ENCODE measurements at regions not wholly inside any gene's neighbourhood (a gene's known extent, or its start where the extent isn't known, plus 50 kb on each side); places are given as distances from the start of the nearest gene placed in this dataset.

- H3K27me3 Mint-ChIP-seq, result no peaks in the 10 kb centered on the region
- DNase-seq, result no peak
- H3K27ac Mint-ChIP-seq, result no peak overlapping the region
- no peaks in the 10 kb centered on the region for H3K4me1 ChIP-seq (ENCODE audit: insufficient read depth, low read length)
- intact Hi-C loops (cut with DNase I, micrococcal nuclease), result no loop called here
- no peaks in the 10 kb centered on the region for H3K36me3 Mint-ChIP-seq (ENCODE audit: low read depth)
- H3K27me3 ChIP-seq (ENCODE audit: control insufficient read depth in 1 of 2, insufficient read depth in 2 of 2, low read length in 2 of 2), result no peaks in the 10 kb centered on the region
- TF ChIP-seq CTCF (IDR thresholded peaks at IDR 0.05), result no peak
- no peak for ATAC-seq (ENCODE audit: poor library complexity)
- peaks cover 0 to 4% of the 10 kb centered on the region in 2 experiments for H3K9me3 ChIP-seq (ENCODE audit: control insufficient read depth in 1 of 2, insufficient read depth in 1 of 2, low read length in 2 of 2)
- H3K9me3 Mint-ChIP-seq, result no peaks in the 10 kb centered on the region
- no peak overlapping the region for H3K27ac ChIP-seq (ENCODE audit: low read depth in 1 of 2, low read length in 2 of 2)
- ChIA-PET POLR2A (no interaction called here), CTCF (no interaction called here)
- no peak overlapping the region for H3K4me3 ChIP-seq (ENCODE audit: low read length)
- no peaks in the 10 kb centered on the region for H3K36me3 ChIP-seq (ENCODE audit: insufficient read depth, low read length)
- H3K4me3 Mint-ChIP-seq, result no peak overlapping the region
- no peaks in the 10 kb centered on the region for H3K4me1 Mint-ChIP-seq (ENCODE audit: low read depth)
Observed at GRCh38 chr18:43917520-43917919, 640.2 kb upstream of the SYT4 start.

DNA sequence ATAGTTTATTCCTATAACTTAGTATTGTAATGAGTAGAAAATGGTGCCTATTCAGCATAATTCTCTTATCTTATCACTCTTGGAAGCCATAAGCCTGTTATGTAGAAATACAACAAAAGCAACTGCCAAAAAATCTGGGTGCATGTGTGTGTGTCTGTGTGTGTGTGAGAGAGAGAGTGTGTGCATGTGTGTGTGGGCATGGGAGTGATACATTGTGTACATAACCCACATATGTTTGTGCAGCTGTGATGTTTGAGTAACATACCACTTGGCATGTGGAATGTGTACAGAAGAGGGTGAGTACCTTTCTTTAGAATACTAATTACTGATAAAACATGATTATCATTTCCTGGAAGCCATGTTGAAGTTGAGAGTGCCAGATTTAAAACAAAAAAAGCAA is 642.3 kb upstream of the SYT4 start:
- POLR2A ChIA-PET, result no interaction called here

DNA sequence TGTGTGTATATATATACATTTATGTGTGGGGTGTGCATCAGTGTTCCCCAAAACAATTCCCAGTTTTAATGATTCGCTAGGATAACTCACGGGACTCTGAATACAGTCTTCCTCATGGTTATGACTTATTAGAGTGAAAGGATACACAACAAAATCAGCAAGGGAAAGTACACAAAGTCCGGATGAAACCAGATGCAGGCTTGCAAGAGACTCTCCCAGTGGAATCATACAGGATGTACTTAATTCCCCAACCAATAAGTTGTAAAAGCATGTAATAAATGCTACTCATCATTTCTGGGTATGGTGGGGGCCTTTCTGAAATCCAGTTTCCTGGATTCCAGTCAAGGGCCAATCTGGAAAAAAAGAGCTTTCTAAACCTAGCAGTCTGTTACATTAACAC is 654.1 kb upstream of the SYT4 start:
- H3K27me3 ChIP-seq (ENCODE audit: control insufficient read depth in 1 of 2, insufficient read depth in 2 of 2, low read length in 2 of 2), result no peaks in the 10 kb centered on the region
- H3K4me3 Mint-ChIP-seq, result no peak overlapping the region
- ATAC-seq (ENCODE audit: poor library complexity) (no peak), DNase-seq (no peak)
- H3K4me3 ChIP-seq (ENCODE audit: low read length), result no peak overlapping the region
- no peaks in the 10 kb centered on the region for H3K27me3 Mint-ChIP-seq
- no peak for TF ChIP-seq CTCF (IDR thresholded peaks at IDR 0.05)
- H3K4me1 ChIP-seq (ENCODE audit: insufficient read depth, low read length), result no peaks in the 10 kb centered on the region
- ChIA-PET POLR2A (no interaction called here), CTCF (no interaction called here)
- no peaks in the 10 kb centered on the region for H3K9me3 Mint-ChIP-seq
- H3K27ac Mint-ChIP-seq, result no peak overlapping the region
- H3K36me3 ChIP-seq (ENCODE audit: insufficient read depth, low read length), result no peaks in the 10 kb centered on the region
- no peaks in the 10 kb centered on the region for H3K4me1 Mint-ChIP-seq (ENCODE audit: low read depth)
- H3K27ac ChIP-seq (ENCODE audit: low read depth in 1 of 2, low read length in 2 of 2), result no peak overlapping the region
- H3K36me3 Mint-ChIP-seq (ENCODE audit: low read depth), result no peaks in the 10 kb centered on the region
- intact Hi-C loops (cut with DNase I, micrococcal nuclease), result no loop called here
- H3K9me3 ChIP-seq (ENCODE audit: control insufficient read depth in 1 of 2, insufficient read depth in 1 of 2, low read length in 2 of 2), result no peaks in the 10 kb centered on the region

More for the DNA sequence above, 642.3 kb upstream of the SYT4 start:
- Mint-ChIP-seq H3K27me3 (no peaks in the 10 kb centered on the region), H3K36me3 (ENCODE audit: low read depth) (no peaks in the 10 kb centered on the region), H3K9me3 (peaks cover 3% of the 10 kb centered on the region), H3K4me1 (ENCODE audit: low read depth) (no peaks in the 10 kb centered on the region), H3K4me3 (no peak overlapping the region), H3K27ac (no peak overlapping the region)
- intact Hi-C loops (cut with DNase I, micrococcal nuclease), result no loop called here
- H3K9me3 ChIP-seq (ENCODE audit: control insufficient read depth in 1 of 2, insufficient read depth in 1 of 2, low read length in 2 of 2), result peaks cover 0 to 4% of the 10 kb centered on the region in 2 experiments
- H3K4me3 ChIP-seq (ENCODE audit: low read length), result no peak overlapping the region
- no peak overlapping the region for H3K27ac ChIP-seq (ENCODE audit: low read depth in 1 of 2, low read length in 2 of 2)
- CTCF ChIA-PET, result no interaction called here
- H3K36me3 ChIP-seq (ENCODE audit: insufficient read depth, low read length), result no peaks in the 10 kb centered on the region
- DNase-seq (no peak), ATAC-seq (ENCODE audit: poor library complexity) (no peak)
- no peaks in the 10 kb centered on the region for H3K4me1 ChIP-seq (ENCODE audit: insufficient read depth, low read length)
- H3K27me3 ChIP-seq (ENCODE audit: control insufficient read depth in 1 of 2, insufficient read depth in 2 of 2, low read length in 2 of 2), result no peaks in the 10 kb centered on the region
- no peak for TF ChIP-seq CTCF (IDR thresholded peaks at IDR 0.05)
